HG02588 (cell line): ENCODE measurements at regions not wholly inside any gene's neighbourhood (a gene's known extent, or its start where the extent isn't known, plus 50 kb on each side); places are given as distances from the start of the nearest gene placed in this dataset.

ENCODE experiments used
- ATAC-seq: cut with Tn5 transposase; IDR thresholded peaks from one replicate; pipeline ENCODE4 v1.9.1; 2021; ENCODE audit warnings: mild to moderate bottlenecking, moderate library complexity; ENCODE audit not compliant: unreplicated experiment

GRCh38 chrX:149161435-149162088, 343.5 kb downstream of the IDS start:
- no peak for ATAC-seq

GRCh38 chrX:149157976-149158375, 347.1 kb downstream of the IDS start:
- no peak for ATAC-seq

GRCh38 chrX:149152941-149153340, 352.2 kb downstream of the IDS start:
- ATAC-seq, result no peak

GRCh38 chrX:149151805-149152757, 353.0 kb downstream of the IDS start:
- ATAC-seq, result no peak

- ATAC-seq, result no peak
Observed at GRCh38 chrX:149145845-149146285, 359.2 kb downstream of the IDS start.

- ATAC-seq, result no peak
Observed at GRCh38 chrX:149131774-149132173, 373.3 kb downstream of the IDS start.

GRCh38 chrX:149129767-149130166, 375.3 kb downstream of the IDS start:
- no peak for ATAC-seq

GRCh38 chrX:149124526-149125108, 380.5 kb downstream of the IDS start:
- ATAC-seq, result no peak

GRCh38 chrX:149121206-149121920, 383.7 kb downstream of the IDS start:
- ATAC-seq, result no peak

- no peak for ATAC-seq
Observed at GRCh38 chrX:149120459-149120858, 384.6 kb downstream of the IDS start.

- no peak for ATAC-seq
Observed at GRCh38 chrX:149114874-149115273, 390.2 kb downstream of the IDS start.

GRCh38 chrX:149114001-149114400, 391.1 kb downstream of the IDS start:
- no peak for ATAC-seq

- no peak for ATAC-seq
Observed at GRCh38 chrX:149097786-149098185, 407.3 kb downstream of the IDS start.

GRCh38 chrX:149092179-149092578, 412.9 kb downstream of the IDS start:
- no peak for ATAC-seq

- no peak for ATAC-seq
Observed at GRCh38 chrX:149079805-149080406, 425.2 kb downstream of the IDS start.

- no peak for ATAC-seq
Observed at GRCh38 chrX:149074398-149074797, 430.7 kb downstream of the IDS start.

GRCh38 chrX:149073479-149073878, 431.6 kb downstream of the IDS start:
- ATAC-seq, result no peak

- no peak for ATAC-seq
Observed at GRCh38 chrX:149069899-149070298, 435.2 kb downstream of the IDS start.

GRCh38 chrX:149060921-149061320, 444.2 kb downstream of the IDS start:
- no peak for ATAC-seq
